ENCODE measurements at regions not wholly inside any gene's neighbourhood (a gene's known extent, or its start where the extent isn't known, plus 50 kb on each side); places are given as distances from the start of the nearest gene placed in this dataset.
A peak's percentile ranks its signal among the peaks of the same experiment; 100 is the strongest.
"Not testable (repeated sequence)": the region's sequence is repeated elsewhere in the genome, so short reads cannot be mapped to it uniquely, and the experiment has no call there.

DNA sequence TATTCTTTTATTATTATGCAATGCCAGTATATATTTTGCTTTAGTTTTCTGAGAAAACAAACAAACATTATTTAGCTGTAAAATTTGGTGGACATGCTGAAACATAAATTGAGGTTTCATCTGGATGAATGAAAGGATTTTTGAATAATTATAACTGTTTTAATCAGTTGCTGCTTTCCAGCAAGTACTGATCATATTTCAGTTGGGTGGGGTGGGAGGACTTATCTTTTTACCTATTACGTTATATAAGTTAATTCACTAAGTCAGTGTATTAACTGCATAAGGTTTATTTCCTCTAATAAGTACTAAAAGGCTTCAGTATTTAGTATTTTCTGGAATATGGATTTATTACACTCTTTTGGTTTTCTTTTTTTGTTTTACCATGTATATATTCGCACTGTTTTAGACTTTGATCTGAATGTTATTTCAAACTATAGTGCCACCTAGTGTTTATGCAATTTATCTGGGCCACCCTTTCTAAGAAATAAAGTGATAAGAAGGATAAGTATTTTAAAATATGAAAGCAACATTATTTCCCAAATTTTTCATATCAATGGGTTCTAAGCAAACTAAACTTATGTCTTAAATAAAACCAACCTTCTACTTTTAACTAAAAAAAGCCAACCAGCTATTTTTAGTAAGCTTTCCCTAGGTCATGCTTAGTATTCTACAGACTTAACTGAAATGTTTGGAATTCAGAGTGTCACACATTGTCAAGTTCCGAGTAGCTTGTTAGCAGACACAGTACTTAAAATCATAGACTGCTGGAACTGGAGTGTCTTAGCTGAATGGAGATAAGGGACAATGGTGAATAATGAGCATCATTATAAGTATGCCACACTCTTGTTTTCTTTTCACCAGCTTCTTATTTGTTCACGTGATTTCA is 105.4 kb upstream of the MCHR2 start:
- DNase-seq (ENCODE audit: low read depth, low spot score), result no peak

DNA sequence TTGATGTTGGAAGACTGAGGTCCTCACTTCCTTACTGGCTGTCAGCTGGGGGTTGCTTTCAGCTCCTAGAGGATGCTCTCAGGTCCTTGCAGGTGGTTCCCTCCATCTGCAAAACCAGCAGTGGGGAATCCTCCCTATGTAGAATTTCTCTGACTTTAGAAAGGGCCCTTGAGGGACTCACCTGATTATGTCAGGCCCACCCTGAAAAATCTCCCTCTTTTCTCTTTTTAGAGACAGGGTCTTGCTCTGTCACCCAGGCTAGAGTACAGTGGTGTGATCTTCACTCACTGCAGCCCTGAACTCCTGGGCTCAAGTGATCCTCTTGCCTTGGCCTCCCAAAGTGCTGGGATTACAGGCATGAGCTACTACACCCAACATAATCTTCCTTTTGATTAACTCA is 102.9 kb upstream of the MCHR2 start:
- DNase-seq (ENCODE audit: low read depth, low spot score), result no peak

DNA sequence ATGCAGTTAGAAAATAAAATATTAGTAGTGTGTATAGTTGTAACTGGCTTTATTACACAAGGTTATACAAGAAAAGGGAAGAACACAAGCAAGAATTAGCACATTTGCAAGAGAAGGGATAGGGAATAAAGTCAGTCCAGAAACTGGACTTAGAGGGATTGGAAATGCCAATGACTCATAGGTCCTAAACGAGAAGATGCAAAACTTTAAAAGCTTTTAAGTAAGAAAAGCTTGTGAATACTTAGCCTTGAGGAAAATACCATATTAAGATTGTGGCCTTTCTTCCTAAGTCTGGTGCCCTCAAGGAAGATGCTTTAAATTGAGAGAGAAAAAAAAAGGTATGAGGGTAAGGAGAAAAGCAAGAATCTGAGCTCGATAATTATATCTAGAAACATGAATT is 102.3 kb upstream of the MCHR2 start:
- no peak for DNase-seq (ENCODE audit: low read depth, low spot score)

DNA sequence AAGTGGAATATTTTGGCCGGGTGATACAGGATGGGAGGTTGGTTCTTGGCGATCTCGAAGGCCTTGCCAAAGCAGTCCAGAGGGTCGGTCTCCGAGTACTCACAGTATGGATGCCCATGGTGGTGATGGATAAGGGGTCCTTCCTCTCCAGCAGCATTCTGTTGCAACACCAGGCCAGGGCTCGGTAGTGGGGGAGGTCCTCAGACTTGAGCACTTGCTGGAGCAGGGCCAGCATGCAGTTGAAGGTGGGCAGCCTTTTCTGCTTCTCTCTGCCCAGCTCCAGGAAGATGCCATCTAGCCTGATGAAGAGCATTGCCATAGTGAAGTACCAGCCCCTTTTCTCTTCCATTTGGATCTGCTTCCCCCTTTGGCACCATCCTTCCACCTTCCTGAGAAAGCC is 99.4 kb upstream of the MCHR2 start:
- no peak for DNase-seq (ENCODE audit: low read depth, low spot score)

DNA sequence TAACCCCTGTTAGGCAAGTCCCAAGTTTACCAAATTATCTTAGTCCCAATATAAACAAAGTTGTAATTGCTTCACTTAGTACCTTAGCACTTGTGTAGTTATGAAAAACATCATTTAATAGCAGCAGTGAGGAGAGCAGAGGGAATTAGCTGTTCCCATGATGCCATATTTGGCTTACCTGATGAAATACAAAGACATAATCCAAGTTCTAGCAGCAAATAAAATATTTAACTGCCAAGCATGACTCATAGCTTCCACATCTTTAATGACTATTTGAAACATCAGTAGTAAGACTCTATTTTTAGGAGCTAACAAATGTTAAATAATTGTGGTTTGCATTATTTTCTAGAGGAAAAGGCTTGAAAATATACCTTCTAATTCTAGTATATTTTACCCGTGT is 94.0 kb upstream of the MCHR2 start:
- no peak for DNase-seq (ENCODE audit: low read depth, low spot score)

DNA sequence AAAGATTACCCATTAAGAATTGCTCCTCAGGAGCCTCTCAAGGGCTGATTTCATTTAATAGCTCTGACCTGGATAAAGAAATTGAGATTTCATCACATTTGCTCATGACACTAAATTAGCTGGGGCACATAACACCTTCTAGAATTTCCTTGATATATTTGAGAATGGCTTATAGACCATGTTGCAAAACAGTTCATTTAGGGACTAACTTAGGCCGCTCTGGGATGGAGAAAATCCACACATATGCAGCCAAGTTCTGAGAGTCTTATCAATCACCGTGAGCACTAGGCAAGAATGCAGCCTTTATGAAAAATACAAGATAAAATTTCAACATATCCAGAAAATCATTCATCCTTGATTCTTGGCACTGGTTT is 91.0 kb upstream of the MCHR2 start:
- DNase-seq (ENCODE audit: low read depth, low spot score), result no peak

DNA sequence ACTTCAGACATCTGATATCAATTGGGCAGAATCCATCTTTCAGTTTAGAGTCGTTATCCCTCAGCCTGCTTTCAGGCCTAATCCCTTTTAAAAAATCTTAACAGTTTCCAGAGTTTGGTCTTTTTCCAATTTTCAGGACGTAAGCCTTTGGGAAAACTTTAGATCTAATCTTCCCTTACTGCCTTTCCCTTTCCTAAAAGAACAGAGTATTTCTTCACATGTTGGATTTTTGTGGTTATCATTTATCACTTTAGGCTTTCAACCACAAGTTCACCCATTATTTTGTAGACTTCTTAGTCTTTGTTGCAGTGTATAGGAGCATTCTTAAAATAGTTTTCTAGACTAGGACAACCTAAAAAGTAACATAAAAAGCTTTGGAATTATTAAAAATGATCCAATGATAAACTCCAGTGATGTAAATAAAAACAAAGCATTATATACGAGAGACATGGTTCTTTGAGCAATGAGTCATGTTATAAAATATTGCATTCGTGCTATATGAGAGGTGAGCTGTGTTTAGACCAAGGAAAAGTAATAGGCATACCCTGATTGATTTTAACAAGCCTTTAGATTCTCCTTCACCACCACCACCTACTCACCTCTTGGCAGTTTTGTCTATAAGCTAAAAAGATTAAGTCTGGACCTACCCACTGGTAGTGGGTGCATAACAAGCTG is 90.4 kb upstream of the MCHR2 start:
- DNase-seq (ENCODE audit: low read depth, low spot score), result no peak

DNA sequence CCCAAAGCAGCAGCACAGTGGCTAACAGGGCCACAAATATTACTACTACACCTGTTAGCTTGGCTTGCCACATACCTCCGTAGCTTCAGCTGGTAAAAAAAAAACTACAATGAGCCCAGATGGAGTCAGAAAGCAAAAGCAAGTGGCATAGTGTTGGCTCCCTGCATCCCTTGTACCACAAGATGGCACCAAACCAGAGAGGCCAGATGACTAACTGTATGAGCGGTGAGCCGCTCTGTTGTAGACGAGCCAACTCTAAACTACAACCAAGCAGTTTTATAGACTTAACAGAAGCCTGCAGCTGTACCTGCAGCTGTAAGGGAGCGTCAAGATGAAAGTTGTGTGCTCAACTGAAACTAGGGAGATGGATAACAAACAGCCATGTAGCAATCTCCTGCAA is 84.5 kb upstream of the MCHR2 start:
- DNase-seq (ENCODE audit: low read depth, low spot score), result peak; percentile 46

DNA sequence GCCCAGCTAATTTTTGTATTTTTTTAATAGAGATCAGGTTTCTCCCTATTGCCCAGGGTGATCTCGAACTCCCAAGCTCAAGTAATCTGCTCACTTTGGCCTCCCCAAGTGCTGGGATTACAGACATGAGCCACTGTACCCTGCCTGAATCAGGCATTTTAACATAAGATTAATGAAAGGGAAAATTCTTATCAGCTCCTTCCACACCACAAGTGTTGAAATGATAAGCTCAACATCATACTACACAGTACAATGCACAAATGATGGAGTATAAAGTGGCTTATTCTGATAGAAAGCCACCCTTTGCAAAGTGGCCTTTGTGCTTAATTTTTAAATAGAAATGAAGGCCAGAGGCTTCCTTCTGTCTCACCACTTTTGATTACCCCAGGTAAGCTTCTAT is 71.3 kb upstream of the MCHR2 start:
- no peak for DNase-seq (ENCODE audit: low read depth, low spot score)

DNA sequence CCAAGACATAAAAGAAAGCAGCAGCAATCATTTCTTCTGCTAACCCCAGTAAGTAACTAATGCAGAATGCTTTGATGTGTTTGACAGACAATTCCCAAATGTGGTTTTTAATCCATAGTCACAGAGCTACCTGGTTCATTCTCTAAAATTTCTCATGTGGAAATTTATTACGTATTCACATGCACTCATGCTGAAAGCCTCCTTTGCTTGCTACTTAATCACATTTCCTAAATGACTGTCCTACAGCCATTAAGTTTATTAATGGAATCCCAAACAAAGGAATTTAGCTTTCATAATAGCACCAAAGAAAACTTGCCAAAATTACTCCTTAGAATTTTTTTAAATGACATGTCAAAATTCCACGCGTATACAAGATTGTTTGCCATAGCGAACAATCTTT is 68.6 kb upstream of the MCHR2 start:
- DNase-seq (ENCODE audit: low read depth, low spot score), result no peak

DNA sequence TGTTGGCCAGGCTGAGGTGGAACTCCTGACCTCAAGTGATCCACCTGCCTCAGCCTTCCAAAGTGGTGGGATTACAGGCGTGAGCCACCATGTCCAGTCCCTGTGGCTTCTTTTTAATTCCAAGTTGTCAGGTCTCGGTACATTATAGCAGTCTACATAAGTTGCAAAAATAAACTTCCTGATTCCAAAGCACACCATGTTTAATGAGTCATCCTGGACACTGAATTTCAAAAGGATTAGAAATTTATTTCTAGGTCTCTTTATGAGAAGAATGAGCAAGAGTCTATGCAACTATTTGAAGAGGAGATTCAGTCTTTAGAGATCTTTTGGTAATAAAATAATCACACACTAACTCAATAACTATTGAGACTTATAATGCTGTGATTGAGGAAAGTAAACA is 63.9 kb upstream of the MCHR2 start:
- no peak for DNase-seq (ENCODE audit: low read depth, low spot score)

DNA sequence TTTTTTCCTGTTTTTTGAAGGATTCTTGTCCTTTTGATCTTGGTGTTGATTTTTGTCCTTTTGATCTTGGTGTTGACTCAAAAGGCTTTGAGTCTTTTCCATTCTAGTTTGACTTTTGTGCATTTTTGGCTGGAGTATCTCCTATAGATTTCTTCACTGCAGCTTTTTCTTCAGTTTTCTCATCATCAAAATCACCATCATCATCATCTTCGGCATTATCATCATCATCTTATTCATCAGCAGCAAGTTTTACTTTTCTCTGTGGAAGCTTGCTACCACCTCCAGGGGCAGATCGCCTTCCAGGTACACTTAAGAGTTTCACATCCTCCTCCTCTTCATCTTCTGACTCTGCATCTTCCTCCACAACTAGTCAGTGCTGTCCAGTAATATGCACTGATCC is 56.5 kb upstream of the MCHR2 start:
- DNase-seq (ENCODE audit: low read depth, low spot score), result no peak

DNA sequence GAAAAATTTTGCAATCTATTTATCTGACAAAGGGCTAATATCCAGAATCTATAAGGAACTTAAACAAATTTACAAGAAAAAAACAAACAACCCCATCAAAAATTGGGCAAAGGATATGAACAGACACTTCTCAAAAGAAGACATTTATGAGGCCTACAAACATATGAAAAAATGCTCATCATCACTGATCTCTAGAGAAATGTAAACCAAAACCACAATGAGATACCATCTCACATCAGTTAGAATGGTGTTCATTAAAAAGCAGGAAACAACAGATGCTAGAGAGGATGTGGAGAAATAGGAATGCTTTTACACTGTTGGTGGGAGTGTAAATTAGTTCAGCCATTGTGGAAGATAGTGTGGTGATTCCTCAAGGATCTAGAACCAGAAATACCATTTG is 49.9 kb upstream of the MCHR2 start:
- not testable (repeated sequence) for DNase-seq (ENCODE audit: low read depth, low spot score)

Data from ELF-1 (cell line).